ENCODE measurements at regions not wholly inside any gene's neighbourhood (a gene's known extent, or its start where the extent isn't known, plus 50 kb on each side); places are given as distances from the start of the nearest gene placed in this dataset.

DNA sequence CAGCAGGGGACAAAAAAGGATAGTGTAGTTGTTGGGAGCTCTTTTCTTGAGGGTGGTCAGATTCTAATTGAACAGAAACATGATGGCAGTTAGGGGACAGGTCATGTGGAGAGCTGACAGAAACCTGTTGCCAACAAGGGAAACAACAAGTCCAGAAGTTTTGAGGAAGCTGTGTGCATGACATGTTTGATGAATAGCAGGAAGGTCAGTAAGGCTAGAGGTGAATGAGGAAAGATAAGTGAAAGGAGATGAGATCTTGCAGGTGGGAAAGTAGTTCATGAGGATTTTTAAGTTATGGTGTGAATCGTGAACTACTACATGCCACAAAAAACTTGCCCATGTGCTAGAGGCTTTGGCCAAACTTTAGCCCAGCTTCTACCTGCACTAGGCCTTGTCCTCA lies 1817.4 kb downstream of the MRPL39 start:
- intact Hi-C loops (cut with micrococcal nuclease) (no loop called here), dilution Hi-C loops (cut with MboI; ENCODE audit: extremely low pct_ligation_motif_present, low sequenced_read_pairs) (no loop called here)
- Histone ChIP-seq H3K9ac (replicated peaks; ENCODE audit: extremely low read depth, insufficient read depth, low read length) (no peak overlapping the region), H3K9me3 (replicated peaks; ENCODE audit: control insufficient read depth, insufficient read depth, low read length) (peaks cover 4% of the 10 kb centered on the region), H3K36me3 (ENCODE audit: control insufficient read depth in 2 of 2, extremely low read depth in 1 of 2, insufficient read depth in 2 of 2, low read length in 2 of 2) (no peaks in the 10 kb centered on the region), H4K20me1 (replicated peaks; ENCODE audit: control insufficient read depth, extremely low read depth, insufficient read depth, low read length) (no peaks in the 10 kb centered on the region), H3K27ac (ENCODE audit: insufficient read depth, low read depth, low read length) (no peak overlapping the region), H3K4me2 (ENCODE audit: insufficient read depth, low read length) (no peak overlapping the region), H3K9me1 (replicated peaks; ENCODE audit: control insufficient read depth, extremely low read depth, insufficient read depth, low read length) (no peaks in the 10 kb centered on the region), H3K27me3 (ENCODE audit: control insufficient read depth in 2 of 2, insufficient read depth in 2 of 2, low read length in 2 of 2) (no peaks in the 10 kb centered on the region), H3K4me3 (replicated peaks in 1 of 3; ENCODE audit: insufficient read depth in 1 of 3, low read depth in 1 of 3, low read length in 3 of 3) (no peak overlapping the region), H3K79me2 (ENCODE audit: control insufficient read depth, insufficient read depth, low read length) (no peaks in the 10 kb centered on the region), H3K4me1 (ENCODE audit: control insufficient read depth, extremely low read depth, insufficient read depth, low read length) (no peaks in the 10 kb centered on the region), H2AFZ (ENCODE audit: low read depth, low read length) (no peak overlapping the region)
- TF ChIP-seq POLR2AphosphoS5 (IDR thresholded peaks at IDR 0.05; ENCODE audit: insufficient read depth, low read depth, low read length) (no peak), EZH2 (IDR thresholded peaks at IDR 0.05; ENCODE audit: borderline replicate concordance, low read depth, low read length, severe bottlenecking) (no peak), JUN (IDR thresholded peaks at IDR 0.05; ENCODE audit: borderline replicate concordance, insufficient read depth, insufficient read length, low read depth) (no peak), POLR2A (IDR thresholded peaks at IDR 0.05; ENCODE audit: low read depth, low read length) (no peak)
- FAIRE-seq (no peak), DNase-seq (ENCODE audit: low read depth, low spot score) (no peak)
- ChIA-PET POLR2A (no interaction called here), CTCF (no interaction called here)
- BruUV-seq (replicated peaks) = no TSS peak

DNA sequence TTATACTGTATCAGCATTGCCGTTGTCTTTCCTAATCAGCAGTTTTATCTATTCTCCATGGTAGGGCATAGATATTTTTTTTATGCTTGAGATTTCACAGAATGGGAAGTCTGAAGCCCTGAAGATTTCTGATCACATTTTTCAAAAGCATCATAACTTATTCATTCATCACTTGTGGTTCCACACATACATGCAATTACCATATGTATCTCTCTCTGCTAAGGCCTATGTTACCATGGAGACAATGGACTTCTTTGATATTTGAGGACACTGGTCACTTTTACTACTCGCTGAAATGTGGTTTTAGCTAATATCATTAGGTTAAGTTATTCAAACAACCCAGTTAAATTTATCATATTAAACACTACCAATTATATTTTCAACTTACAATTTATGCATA lies 1827.0 kb downstream of the MRPL39 start:
- H3K9me3 ChIP-seq (replicated peaks; ENCODE audit: control insufficient read depth, insufficient read depth, low read length) = no peaks in the 10 kb centered on the region
- no peaks in the 10 kb centered on the region for H3K9me1 ChIP-seq (replicated peaks; ENCODE audit: control insufficient read depth, extremely low read depth, insufficient read depth, low read length)
- H4K20me1 ChIP-seq (replicated peaks; ENCODE audit: control insufficient read depth, extremely low read depth, insufficient read depth, low read length) = no peaks in the 10 kb centered on the region
- H3K4me2 ChIP-seq (ENCODE audit: insufficient read depth, low read length) = no peak overlapping the region
- no peaks in the 10 kb centered on the region for H3K4me1 ChIP-seq (ENCODE audit: control insufficient read depth, extremely low read depth, insufficient read depth, low read length)
- no peak for DNase-seq (ENCODE audit: low read depth, low spot score)
- H3K36me3 ChIP-seq (ENCODE audit: control insufficient read depth in 2 of 2, extremely low read depth in 1 of 2, insufficient read depth in 2 of 2, low read length in 2 of 2) = no peaks in the 10 kb centered on the region
- POLR2A ChIA-PET = no interaction called here
- dilution Hi-C loops (cut with MboI; ENCODE audit: extremely low pct_ligation_motif_present, low sequenced_read_pairs) (no loop called here), intact Hi-C loops (cut with micrococcal nuclease) (no loop called here)
- no peaks in the 10 kb centered on the region for H3K79me2 ChIP-seq (ENCODE audit: control insufficient read depth, insufficient read depth, low read length)
- no peak for TF ChIP-seq MYC (IDR thresholded peaks at IDR 0.05; ENCODE audit: low read depth, low read length)
- TF ChIP-seq POLR2AphosphoS5 (IDR thresholded peaks at IDR 0.05; ENCODE audit: insufficient read depth, low read depth, low read length) = no peak
- TF ChIP-seq FOS (IDR thresholded peaks at IDR 0.05; ENCODE audit: borderline replicate concordance, insufficient read depth, low read length) = no peak
- TF ChIP-seq, protein P1, sequence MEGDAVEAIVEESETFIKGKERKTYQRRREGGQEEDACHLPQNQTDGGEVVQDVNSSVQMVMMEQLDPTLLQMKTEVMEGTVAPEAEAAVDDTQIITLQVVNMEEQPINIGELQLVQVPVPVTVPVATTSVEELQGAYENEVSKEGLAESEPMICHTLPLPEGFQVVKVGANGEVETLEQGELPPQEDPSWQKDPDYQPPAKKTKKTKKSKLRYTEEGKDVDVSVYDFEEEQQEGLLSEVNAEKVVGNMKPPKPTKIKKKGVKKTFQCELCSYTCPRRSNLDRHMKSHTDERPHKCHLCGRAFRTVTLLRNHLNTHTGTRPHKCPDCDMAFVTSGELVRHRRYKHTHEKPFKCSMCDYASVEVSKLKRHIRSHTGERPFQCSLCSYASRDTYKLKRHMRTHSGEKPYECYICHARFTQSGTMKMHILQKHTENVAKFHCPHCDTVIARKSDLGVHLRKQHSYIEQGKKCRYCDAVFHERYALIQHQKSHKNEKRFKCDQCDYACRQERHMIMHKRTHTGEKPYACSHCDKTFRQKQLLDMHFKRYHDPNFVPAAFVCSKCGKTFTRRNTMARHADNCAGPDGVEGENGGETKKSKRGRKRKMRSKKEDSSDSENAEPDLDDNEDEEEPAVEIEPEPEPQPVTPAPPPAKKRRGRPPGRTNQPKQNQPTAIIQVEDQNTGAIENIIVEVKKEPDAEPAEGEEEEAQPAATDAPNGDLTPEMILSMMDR (IDR thresholded peaks at IDR 0.05; ENCODE audit: extremely low read depth in 1 of 2, insufficient read depth in 1 of 2, low read depth in 1 of 2, low read length in 2 of 2) = no peak
- TF ChIP-seq, protein P2, sequence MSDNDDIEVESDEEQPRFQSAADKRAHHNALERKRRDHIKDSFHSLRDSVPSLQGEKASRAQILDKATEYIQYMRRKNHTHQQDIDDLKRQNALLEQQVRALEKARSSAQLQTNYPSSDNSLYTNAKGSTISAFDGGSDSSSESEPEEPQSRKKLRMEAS (IDR thresholded peaks at IDR 0.05; ENCODE audit: insufficient read depth, insufficient read length) = no peak
- TF ChIP-seq EZH2 (IDR thresholded peaks at IDR 0.05; ENCODE audit: borderline replicate concordance, low read depth, low read length, severe bottlenecking) = no peak
- TF ChIP-seq JUN (IDR thresholded peaks at IDR 0.05; ENCODE audit: borderline replicate concordance, insufficient read depth, insufficient read length, low read depth) = no peak
- TF ChIP-seq GATA2 (IDR thresholded peaks at IDR 0.05; ENCODE audit: insufficient read depth, insufficient read length, low read depth, low read length) = no peak
- TF ChIP-seq POLR2A (IDR thresholded peaks at IDR 0.05; ENCODE audit: low read depth, low read length) = no peak
- no TSS peak for BruUV-seq (replicated peaks)
- no peak overlapping the region for H2AFZ ChIP-seq (ENCODE audit: low read depth, low read length)
- H3K4me3 ChIP-seq (replicated peaks in 1 of 3; ENCODE audit: insufficient read depth in 1 of 3, low read depth in 1 of 3, low read length in 3 of 3) = no peak overlapping the region
- CTCF ChIA-PET = no interaction called here
- no peaks in the 10 kb centered on the region for H3K27me3 ChIP-seq (ENCODE audit: control insufficient read depth in 2 of 2, insufficient read depth in 2 of 2, low read length in 2 of 2)
- no peak overlapping the region for H3K27ac ChIP-seq (ENCODE audit: insufficient read depth, low read depth, low read length)
- no peak for FAIRE-seq
- no peak overlapping the region for H3K9ac ChIP-seq (replicated peaks; ENCODE audit: extremely low read depth, insufficient read depth, low read length)

Data from endothelial cell of umbilical vein (primary cell).